ENCODE measurements at regions not wholly inside any gene's neighbourhood (a gene's known extent, or its start where the extent isn't known, plus 50 kb on each side); places are given as distances from the start of the nearest gene placed in this dataset.

DNA sequence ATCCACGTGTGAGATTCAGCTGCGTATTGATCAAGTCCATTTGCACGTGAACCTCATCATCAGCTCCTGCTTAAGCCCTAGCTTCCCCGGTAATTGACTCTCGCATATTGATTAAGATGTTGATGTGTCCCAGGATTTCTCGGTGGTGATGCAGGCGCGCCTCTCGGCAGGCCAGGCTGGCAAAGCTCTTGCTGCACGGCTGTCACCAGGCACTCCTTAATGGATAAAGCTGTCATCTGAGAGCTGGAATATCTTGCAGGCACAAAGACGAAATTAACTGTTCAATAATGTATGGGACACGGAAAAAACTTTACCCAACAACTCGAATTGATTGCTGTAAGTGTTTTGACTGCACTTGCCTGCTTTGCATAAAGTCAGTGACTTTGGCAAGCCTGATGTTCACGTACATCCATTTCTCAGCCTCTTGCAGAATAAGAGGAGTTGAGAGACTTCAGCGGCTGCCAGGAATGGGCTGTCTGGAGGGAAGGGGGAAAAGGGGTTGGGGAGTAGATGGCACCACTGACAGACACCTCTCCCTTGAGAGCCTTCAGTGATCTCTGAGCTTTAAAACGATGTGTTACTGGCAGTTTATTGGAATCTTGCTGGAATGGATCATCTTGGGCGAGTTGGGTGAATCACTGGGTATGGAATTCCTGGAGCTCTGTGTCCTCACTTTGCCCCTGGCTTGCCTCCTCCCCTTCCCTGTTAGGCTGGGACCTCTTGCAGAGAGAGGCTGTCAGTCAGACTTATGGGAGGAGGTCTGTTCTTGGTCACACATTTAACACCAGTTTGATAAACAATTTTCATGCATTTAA lies 650.3 kb downstream of the CCDC171 start:
- Histone ChIP-seq H3K9me3 (no peaks in the 10 kb centered on the region), H3K27me3 (no peaks in the 10 kb centered on the region), H3K4me3 (ENCODE audit: low read depth, low read length) (no peak overlapping the region), H3K4me1 (peaks cover 6% of the 10 kb centered on the region), H3K36me3 (no peaks in the 10 kb centered on the region)
- TF ChIP-seq, protein P1, sequence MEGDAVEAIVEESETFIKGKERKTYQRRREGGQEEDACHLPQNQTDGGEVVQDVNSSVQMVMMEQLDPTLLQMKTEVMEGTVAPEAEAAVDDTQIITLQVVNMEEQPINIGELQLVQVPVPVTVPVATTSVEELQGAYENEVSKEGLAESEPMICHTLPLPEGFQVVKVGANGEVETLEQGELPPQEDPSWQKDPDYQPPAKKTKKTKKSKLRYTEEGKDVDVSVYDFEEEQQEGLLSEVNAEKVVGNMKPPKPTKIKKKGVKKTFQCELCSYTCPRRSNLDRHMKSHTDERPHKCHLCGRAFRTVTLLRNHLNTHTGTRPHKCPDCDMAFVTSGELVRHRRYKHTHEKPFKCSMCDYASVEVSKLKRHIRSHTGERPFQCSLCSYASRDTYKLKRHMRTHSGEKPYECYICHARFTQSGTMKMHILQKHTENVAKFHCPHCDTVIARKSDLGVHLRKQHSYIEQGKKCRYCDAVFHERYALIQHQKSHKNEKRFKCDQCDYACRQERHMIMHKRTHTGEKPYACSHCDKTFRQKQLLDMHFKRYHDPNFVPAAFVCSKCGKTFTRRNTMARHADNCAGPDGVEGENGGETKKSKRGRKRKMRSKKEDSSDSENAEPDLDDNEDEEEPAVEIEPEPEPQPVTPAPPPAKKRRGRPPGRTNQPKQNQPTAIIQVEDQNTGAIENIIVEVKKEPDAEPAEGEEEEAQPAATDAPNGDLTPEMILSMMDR (IDR thresholded peaks at IDR 0.05; ENCODE audit: low read depth, low read length): no peak
- DNase-seq: no peak

DNA sequence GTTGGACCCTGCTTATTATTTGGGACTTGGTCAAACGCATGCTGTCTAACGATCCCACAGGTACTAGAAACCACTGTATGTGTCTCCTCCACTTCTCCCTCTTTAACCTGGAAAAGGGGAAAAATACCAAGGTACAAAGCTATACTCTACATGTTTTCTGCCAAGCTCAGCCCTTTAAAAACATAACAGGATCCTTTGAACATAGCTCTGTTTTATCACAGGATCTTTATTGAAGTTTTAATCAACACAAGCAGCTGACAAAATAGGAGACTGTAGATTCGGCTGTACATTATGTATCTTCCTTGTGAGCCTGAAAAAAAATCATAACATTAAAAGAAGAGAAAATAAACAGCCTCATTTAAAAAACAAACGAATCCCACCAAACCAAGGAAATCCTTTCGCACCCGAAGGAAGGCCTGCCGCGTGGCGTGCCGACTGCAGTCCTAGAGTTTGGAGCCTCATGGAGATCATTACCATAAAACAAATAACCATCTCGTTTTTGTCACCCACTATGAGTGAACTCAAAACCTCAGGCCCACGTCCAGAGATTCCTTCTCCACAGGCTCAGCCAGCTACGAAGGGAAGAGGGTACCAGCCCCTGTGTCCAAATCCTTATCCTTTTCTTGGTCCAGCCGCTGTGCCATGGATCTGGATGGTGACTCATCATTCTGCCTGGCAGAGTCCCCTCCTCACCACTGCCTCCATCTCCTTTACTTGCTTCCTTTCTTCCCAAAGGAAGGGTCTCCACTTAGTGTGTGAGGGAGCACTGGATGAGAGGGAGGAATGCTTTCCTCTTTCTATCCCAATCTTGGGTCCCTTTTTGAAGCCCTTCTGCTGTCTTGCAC lies 651.1 kb downstream of the CCDC171 start:
- Histone ChIP-seq H3K9me3 (no peaks in the 10 kb centered on the region), H3K4me3 (ENCODE audit: low read depth, low read length) (no peak overlapping the region), H3K27me3 (no peaks in the 10 kb centered on the region), H3K4me1 (peaks cover 3% of the 10 kb centered on the region; the same call in 1 of the 2 replicates), H3K36me3 (no peaks in the 10 kb centered on the region)
- TF ChIP-seq, protein P1 (IDR thresholded peaks at IDR 0.05; ENCODE audit: low read depth, low read length): no peak
- no peak for DNase-seq

DNA sequence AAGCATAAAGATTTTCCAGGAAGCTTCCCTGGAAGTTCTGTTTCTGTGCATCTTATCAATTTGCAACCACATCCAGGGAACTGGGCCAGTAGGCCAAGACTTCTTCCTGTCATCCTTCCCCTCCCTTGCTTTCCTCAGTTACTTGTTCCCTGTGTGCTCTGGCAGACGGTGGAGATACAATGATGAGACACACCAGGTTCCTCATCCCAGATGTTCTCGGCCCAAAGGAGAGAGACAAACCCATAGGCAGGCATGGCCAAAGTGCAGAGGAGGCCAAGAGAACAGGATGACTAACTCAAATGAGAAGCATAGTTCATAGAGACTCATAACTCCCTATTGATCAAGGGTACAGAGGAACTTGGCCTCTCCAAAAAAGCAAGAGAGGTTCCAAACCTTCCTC lies 652.6 kb downstream of the CCDC171 start:
- TF ChIP-seq, protein P1 (IDR thresholded peaks at IDR 0.05; ENCODE audit: low read depth, low read length): no peak
- no peak overlapping the region for H3K4me3 ChIP-seq (ENCODE audit: low read depth, low read length)
- no peak for DNase-seq
- H3K36me3 ChIP-seq: no peaks in the 10 kb centered on the region
- H3K9me3 ChIP-seq: no peaks in the 10 kb centered on the region
- no peaks in the 10 kb centered on the region for H3K27me3 ChIP-seq
- peaks cover 3% of the 10 kb centered on the region; the same call in 1 of the 2 replicates for H3K4me1 ChIP-seq

DNA sequence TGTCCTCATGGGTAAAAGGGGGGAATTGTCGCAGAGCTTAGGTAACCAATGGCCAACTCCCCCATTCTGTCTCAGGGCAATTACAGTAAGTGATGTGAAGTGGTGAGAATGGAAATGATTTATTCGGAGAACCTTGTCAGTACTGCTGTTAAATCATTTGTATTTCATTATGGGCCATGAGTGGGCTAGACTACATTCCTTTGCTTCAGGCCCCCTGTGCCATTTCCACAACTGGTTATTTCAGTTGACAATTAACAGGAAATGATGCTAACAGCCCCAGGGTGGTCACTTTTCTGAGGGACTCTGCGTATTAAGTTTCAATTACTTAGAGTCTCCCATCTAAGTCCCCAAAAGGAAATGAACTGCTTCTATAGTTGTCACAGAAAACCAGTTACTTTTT lies 653.7 kb downstream of the CCDC171 start:
- no peaks in the 10 kb centered on the region for H3K36me3 ChIP-seq
- TF ChIP-seq, protein P1 (IDR thresholded peaks at IDR 0.05; ENCODE audit: low read depth, low read length): no peak
- no peak for DNase-seq
- H3K27me3 ChIP-seq: no peaks in the 10 kb centered on the region
- no peak overlapping the region for H3K4me3 ChIP-seq (ENCODE audit: low read depth, low read length)
- peaks cover 3% of the 10 kb centered on the region; the same call in 1 of the 2 replicates for H3K4me1 ChIP-seq
- no peaks in the 10 kb centered on the region for H3K9me3 ChIP-seq

DNA sequence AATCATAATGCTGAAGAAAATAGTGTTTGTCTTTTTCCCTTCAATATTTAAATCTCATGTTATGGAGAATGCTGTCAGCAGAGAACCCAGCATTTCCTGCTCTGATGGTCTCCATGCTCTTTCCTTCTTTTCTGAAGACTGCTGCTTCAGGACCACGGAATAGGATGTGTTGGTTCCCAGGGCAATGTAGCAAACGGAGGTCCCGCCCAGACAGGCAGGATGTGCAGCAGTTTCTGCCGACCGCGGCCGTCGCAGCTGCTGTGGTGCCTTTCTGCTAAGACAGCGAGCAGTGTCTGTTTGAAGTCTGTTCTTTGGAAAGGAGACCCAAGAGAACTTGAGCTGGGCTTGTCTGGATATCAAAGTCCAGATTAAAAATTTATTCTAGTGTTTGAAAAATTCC lies 654.3 kb downstream of the CCDC171 start:
- no peak overlapping the region for H3K4me3 ChIP-seq (ENCODE audit: low read depth, low read length)
- H3K9me3 ChIP-seq: no peaks in the 10 kb centered on the region
- TF ChIP-seq, protein P1 (IDR thresholded peaks at IDR 0.05; ENCODE audit: low read depth, low read length): no peak
- no peaks in the 10 kb centered on the region for H3K27me3 ChIP-seq
- peaks cover 3% of the 10 kb centered on the region; the same call in 1 of the 2 replicates for H3K4me1 ChIP-seq
- no peaks in the 10 kb centered on the region for H3K36me3 ChIP-seq
- peak; percentile 68 for DNase-seq

Data from BE2C (cell line).